ENCODE measurements at regions not wholly inside any gene's neighbourhood (a gene's known extent, or its start where the extent isn't known, plus 50 kb on each side); places are given as distances from the start of the nearest gene placed in this dataset.
"Not testable (repeated sequence)": the region's sequence is repeated elsewhere in the genome, so short reads cannot be mapped to it uniquely, and the experiment has no call there.

- Histone ChIP-seq H3K36me3 (ENCODE audit: insufficient read depth, low read length) (no peaks in the 10 kb centered on the region), H3K9me3 (replicated peaks; ENCODE audit: low read length) (no peaks in the 10 kb centered on the region), H3K4me3 (ENCODE audit: low read length) (no peak overlapping the region), H3K27me3 (ENCODE audit: control insufficient read depth, insufficient read depth, low read length) (no peaks in the 10 kb centered on the region), H3K9ac (ENCODE audit: low read depth, low read length) (no peak overlapping the region), H3K4me2 (ENCODE audit: low read length) (no peak overlapping the region), H3K4me1 (ENCODE audit: control insufficient read depth, insufficient read depth, low read length) (peaks cover 3% of the 10 kb centered on the region)
These were observed 357.1 kb downstream of the BCL11B start for GRCh38 chr14:98914942-98915341.

GRCh38 chr14:98915625-98916024 is 356.4 kb downstream of the BCL11B start:
- Histone ChIP-seq H3K9me3 (replicated peaks; ENCODE audit: low read length) (no peaks in the 10 kb centered on the region), H3K4me2 (ENCODE audit: low read length) (no peak overlapping the region), H3K4me1 (ENCODE audit: control insufficient read depth, insufficient read depth, low read length) (no peaks in the 10 kb centered on the region), H3K27me3 (ENCODE audit: control insufficient read depth, insufficient read depth, low read length) (no peaks in the 10 kb centered on the region), H3K9ac (ENCODE audit: low read depth, low read length) (no peak overlapping the region), H3K4me3 (ENCODE audit: low read length) (no peak overlapping the region), H3K36me3 (ENCODE audit: insufficient read depth, low read length) (no peaks in the 10 kb centered on the region)

GRCh38 chr14:98916036-98916435 is 356.0 kb downstream of the BCL11B start:
- H3K27me3 ChIP-seq (ENCODE audit: control insufficient read depth, insufficient read depth, low read length), result no peaks in the 10 kb centered on the region
- no peaks in the 10 kb centered on the region for H3K4me1 ChIP-seq (ENCODE audit: control insufficient read depth, insufficient read depth, low read length)
- H3K9me3 ChIP-seq (replicated peaks; ENCODE audit: low read length), result no peaks in the 10 kb centered on the region
- H3K9ac ChIP-seq (ENCODE audit: low read depth, low read length), result no peak overlapping the region
- no peak overlapping the region for H3K4me3 ChIP-seq (ENCODE audit: low read length)
- H3K4me2 ChIP-seq (ENCODE audit: low read length), result no peak overlapping the region
- no peaks in the 10 kb centered on the region for H3K36me3 ChIP-seq (ENCODE audit: insufficient read depth, low read length)

- no peak overlapping the region for H3K9ac ChIP-seq (ENCODE audit: low read depth, low read length)
- no peak overlapping the region for H3K4me3 ChIP-seq (ENCODE audit: low read length)
- no peaks in the 10 kb centered on the region for H3K36me3 ChIP-seq (ENCODE audit: insufficient read depth, low read length)
- H3K4me2 ChIP-seq (ENCODE audit: low read length), result no peak overlapping the region
- H3K27me3 ChIP-seq (ENCODE audit: control insufficient read depth, insufficient read depth, low read length), result no peaks in the 10 kb centered on the region
- no peaks in the 10 kb centered on the region for H3K4me1 ChIP-seq (ENCODE audit: control insufficient read depth, insufficient read depth, low read length)
- no peaks in the 10 kb centered on the region for H3K9me3 ChIP-seq (replicated peaks; ENCODE audit: low read length)
These were observed 355.5 kb downstream of the BCL11B start for GRCh38 chr14:98916476-98916875.

- no peaks in the 10 kb centered on the region for H3K9me3 ChIP-seq (replicated peaks; ENCODE audit: low read length)
- no peaks in the 10 kb centered on the region for H3K27me3 ChIP-seq (ENCODE audit: control insufficient read depth, insufficient read depth, low read length)
- no peak overlapping the region for H3K9ac ChIP-seq (ENCODE audit: low read depth, low read length)
- no peak overlapping the region for H3K4me2 ChIP-seq (ENCODE audit: low read length)
- no peaks in the 10 kb centered on the region for H3K4me1 ChIP-seq (ENCODE audit: control insufficient read depth, insufficient read depth, low read length)
- H3K4me3 ChIP-seq (ENCODE audit: low read length), result no peak overlapping the region
- H3K36me3 ChIP-seq (ENCODE audit: insufficient read depth, low read length), result no peaks in the 10 kb centered on the region
These were observed 352.6 kb downstream of the BCL11B start for GRCh38 chr14:98919434-98919833.

- not testable (repeated sequence) for H3K27me3 ChIP-seq (ENCODE audit: control insufficient read depth, insufficient read depth, low read length); H3K36me3 ChIP-seq (ENCODE audit: insufficient read depth, low read length); H3K9ac ChIP-seq (ENCODE audit: low read depth, low read length)
These were observed 350.7 kb downstream of the BCL11B start for GRCh38 chr14:98921306-98921705.

GRCh38 chr14:98923596-98923995 is 348.4 kb downstream of the BCL11B start:
- Histone ChIP-seq H3K4me3 (ENCODE audit: low read length) (no peak overlapping the region), H3K9ac (ENCODE audit: low read depth, low read length) (no peak overlapping the region), H3K27me3 (ENCODE audit: control insufficient read depth, insufficient read depth, low read length) (no peaks in the 10 kb centered on the region), H3K4me2 (ENCODE audit: low read length) (no peak overlapping the region), H3K4me1 (ENCODE audit: control insufficient read depth, insufficient read depth, low read length) (no peaks in the 10 kb centered on the region), H3K36me3 (ENCODE audit: insufficient read depth, low read length) (no peaks in the 10 kb centered on the region), H3K9me3 (replicated peaks; ENCODE audit: low read length) (peaks cover 4% of the 10 kb centered on the region)

More at GRCh38 chr14:98921306-98921705, 350.7 kb downstream of the BCL11B start:
- H3K4me1 ChIP-seq (ENCODE audit: control insufficient read depth, insufficient read depth, low read length); H3K4me3 ChIP-seq (ENCODE audit: low read length); H3K9me3 ChIP-seq (replicated peaks; ENCODE audit: low read length); H3K4me2 ChIP-seq (ENCODE audit: low read length): not testable (repeated sequence)

GRCh38 chr14:98924046-98924445 is 348.0 kb downstream of the BCL11B start:
- H3K27me3 ChIP-seq (ENCODE audit: control insufficient read depth, insufficient read depth, low read length), result no peaks in the 10 kb centered on the region
- H3K4me3 ChIP-seq (ENCODE audit: low read length), result no peak overlapping the region
- H3K36me3 ChIP-seq (ENCODE audit: insufficient read depth, low read length), result no peaks in the 10 kb centered on the region
- no peak overlapping the region for H3K9ac ChIP-seq (ENCODE audit: low read depth, low read length)
- H3K4me1 ChIP-seq (ENCODE audit: control insufficient read depth, insufficient read depth, low read length), result no peaks in the 10 kb centered on the region
- peaks cover 4% of the 10 kb centered on the region for H3K9me3 ChIP-seq (replicated peaks; ENCODE audit: low read length)
- no peak overlapping the region for H3K4me2 ChIP-seq (ENCODE audit: low read length)

- Histone ChIP-seq H3K4me1 (ENCODE audit: control insufficient read depth, insufficient read depth, low read length) (no peaks in the 10 kb centered on the region), H3K9ac (ENCODE audit: low read depth, low read length) (no peak overlapping the region), H3K36me3 (ENCODE audit: insufficient read depth, low read length) (no peaks in the 10 kb centered on the region), H3K27me3 (ENCODE audit: control insufficient read depth, insufficient read depth, low read length) (no peaks in the 10 kb centered on the region), H3K4me3 (ENCODE audit: low read length) (no peak overlapping the region), H3K4me2 (ENCODE audit: low read length) (no peak overlapping the region), H3K9me3 (replicated peaks; ENCODE audit: low read length) (peaks cover 4% of the 10 kb centered on the region)
These were observed 346.5 kb downstream of the BCL11B start for GRCh38 chr14:98925354-98926040.

GRCh38 chr14:98926146-98926545 is 345.9 kb downstream of the BCL11B start:
- Histone ChIP-seq H3K4me1 (ENCODE audit: control insufficient read depth, insufficient read depth, low read length) (no peaks in the 10 kb centered on the region), H3K4me2 (ENCODE audit: low read length) (no peak overlapping the region), H3K27me3 (ENCODE audit: control insufficient read depth, insufficient read depth, low read length) (no peaks in the 10 kb centered on the region), H3K9me3 (replicated peaks; ENCODE audit: low read length) (peaks cover 4% of the 10 kb centered on the region), H3K36me3 (ENCODE audit: insufficient read depth, low read length) (no peaks in the 10 kb centered on the region), H3K9ac (ENCODE audit: low read depth, low read length) (no peak overlapping the region), H3K4me3 (ENCODE audit: low read length) (no peak overlapping the region)

- Histone ChIP-seq H3K27me3 (ENCODE audit: control insufficient read depth, insufficient read depth, low read length) (no peaks in the 10 kb centered on the region), H3K4me1 (ENCODE audit: control insufficient read depth, insufficient read depth, low read length) (no peaks in the 10 kb centered on the region), H3K9me3 (replicated peaks; ENCODE audit: low read length) (peaks cover 4% of the 10 kb centered on the region), H3K9ac (ENCODE audit: low read depth, low read length) (no peak overlapping the region), H3K4me2 (ENCODE audit: low read length) (no peak overlapping the region), H3K4me3 (ENCODE audit: low read length) (no peak overlapping the region), H3K36me3 (ENCODE audit: insufficient read depth, low read length) (no peaks in the 10 kb centered on the region)
These were observed 345.2 kb downstream of the BCL11B start for GRCh38 chr14:98926801-98927200.

- H3K27me3 ChIP-seq (ENCODE audit: control insufficient read depth, insufficient read depth, low read length), result no peaks in the 10 kb centered on the region
- no peak overlapping the region for H3K9ac ChIP-seq (ENCODE audit: low read depth, low read length)
- H3K9me3 ChIP-seq (replicated peaks; ENCODE audit: low read length), result peaks cover 4% of the 10 kb centered on the region
- no peaks in the 10 kb centered on the region for H3K36me3 ChIP-seq (ENCODE audit: insufficient read depth, low read length)
- H3K4me3 ChIP-seq (ENCODE audit: low read length), result no peak overlapping the region
- no peak overlapping the region for H3K4me2 ChIP-seq (ENCODE audit: low read length)
- no peaks in the 10 kb centered on the region for H3K4me1 ChIP-seq (ENCODE audit: control insufficient read depth, insufficient read depth, low read length)
These were observed 344.0 kb downstream of the BCL11B start for GRCh38 chr14:98927986-98928385.

All from skeletal muscle satellite cell (primary cell).